D721Med (cell line): ENCODE measurements at regions not wholly inside any gene's neighbourhood (a gene's known extent, or its start where the extent isn't known, plus 50 kb on each side); places are given as distances from the start of the nearest gene placed in this dataset.

Source experiments
- DNase-seq: peaks from one replicate; pipeline ENCODE4 v3.0.0; 2011; ENCODE audit warnings: low spot score; ENCODE audit not compliant: insufficient read length
- FAIRE-seq: peaks from 2 replicates; lab custom pipeline; 2011; peaks lifted over from hg19 to GRCh38; lab: Jason Lieb, UNC
- CTCF ChIP-seq: IDR thresholded peaks from 2 replicates; pipeline ENCODE4 v1.5.1; 2012; ENCODE audit warnings: mild to moderate bottlenecking, control low read depth; ENCODE audit not compliant: insufficient read depth; ENCODE audit errors: missing control alignments

DNA sequence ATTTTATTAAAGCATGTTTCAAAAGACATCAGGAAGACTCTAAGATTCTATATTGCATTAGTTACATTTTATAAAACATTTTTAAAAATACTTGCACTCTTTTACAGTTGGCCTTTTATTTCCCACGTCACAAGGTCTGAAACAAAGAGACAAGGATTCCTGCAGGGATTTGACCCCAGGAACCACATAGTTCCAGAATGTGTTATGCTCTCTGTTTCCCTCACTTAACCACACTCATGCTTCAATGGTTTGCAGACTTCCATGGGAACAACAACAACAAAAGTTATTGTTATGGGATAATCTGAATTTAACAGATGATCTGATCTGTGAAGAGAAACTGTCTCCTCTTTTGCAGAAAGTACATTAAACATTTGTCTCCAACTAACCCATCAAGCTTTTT is 104.3 kb upstream of the PPFIA2 start:
- TF ChIP-seq CTCF = no peak
- FAIRE-seq = no peak
- no peak for DNase-seq

GRCh38 chr12:81859521-81859920 is 100.4 kb upstream of the PPFIA2 start:
- no peak for TF ChIP-seq CTCF
- FAIRE-seq (peak; percentile 96), DNase-seq (no peak)

DNA sequence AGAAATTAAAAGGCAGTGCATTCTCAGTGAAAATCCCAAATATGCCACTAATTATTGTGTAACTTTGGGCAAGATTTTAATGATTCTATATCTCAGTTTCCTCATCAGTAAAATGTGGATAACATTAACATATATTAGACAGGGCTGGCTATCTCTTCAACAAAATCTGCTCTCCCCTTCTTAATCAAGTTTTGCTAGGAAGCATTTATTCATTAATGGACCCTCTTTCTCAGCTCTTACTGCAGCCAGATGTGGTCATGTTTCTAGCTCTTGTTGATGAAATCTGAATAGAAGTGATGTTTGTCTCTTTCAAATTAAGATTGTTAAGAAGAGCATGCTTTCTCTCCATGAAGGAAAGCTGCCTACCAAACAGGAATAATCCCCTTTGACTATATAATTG is 84.4 kb upstream of the PPFIA2 start:
- FAIRE-seq (no peak), DNase-seq (no peak)
- TF ChIP-seq CTCF = no peak

DNA sequence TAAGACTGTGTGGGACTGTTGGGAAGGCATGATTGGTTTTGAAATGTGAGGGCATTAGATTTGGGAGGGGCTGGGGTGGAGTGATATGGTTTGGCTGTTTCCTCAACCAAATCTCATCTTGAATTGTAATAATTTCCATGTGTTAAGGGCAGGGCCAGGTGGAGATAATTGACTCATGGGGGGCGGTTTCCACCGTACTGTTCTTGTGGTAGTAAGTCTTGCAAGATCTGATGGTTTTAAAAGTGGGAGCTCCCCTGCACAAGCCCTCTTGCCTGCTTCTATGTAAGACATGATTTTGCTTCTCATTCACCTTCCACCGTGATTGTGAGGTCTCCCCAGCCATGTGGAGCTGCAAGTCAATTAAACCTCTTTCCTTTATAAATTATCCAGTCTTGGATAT is 76.6 kb upstream of the PPFIA2 start:
- DNase-seq (no peak), FAIRE-seq (no peak)
- TF ChIP-seq CTCF = no peak

DNA sequence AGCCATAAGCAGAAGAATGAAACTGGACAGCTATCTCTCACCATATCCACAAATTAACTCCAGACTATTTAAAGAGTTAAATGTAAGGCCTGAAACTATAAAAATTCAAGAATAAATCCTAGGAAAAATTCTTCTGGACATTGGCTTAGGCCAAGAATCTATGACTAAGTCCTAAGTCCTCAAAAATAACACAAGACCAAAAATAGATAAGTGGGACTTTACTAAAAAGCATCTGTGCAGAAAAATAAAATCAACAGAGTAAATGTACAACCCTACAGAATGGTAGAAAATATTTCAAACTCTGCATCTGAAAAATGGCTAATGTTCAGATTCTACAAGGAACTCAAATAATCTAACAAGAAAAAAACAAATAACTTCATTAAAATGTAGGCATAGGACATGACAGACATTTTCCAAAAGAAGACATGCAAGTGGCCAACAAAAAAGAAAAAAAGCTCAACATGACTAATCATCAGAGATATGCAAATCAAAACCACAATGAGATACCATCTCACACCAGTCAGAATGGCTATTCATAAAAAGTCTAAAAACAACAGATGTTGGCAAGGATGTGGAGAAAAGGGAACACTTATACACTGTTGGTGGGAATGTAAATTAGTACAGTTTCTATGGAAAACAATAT is 61.0 kb upstream of the PPFIA2 start:
- no peak for DNase-seq
- no peak for TF ChIP-seq CTCF
- peak; percentile 88 for FAIRE-seq

GRCh38 chr12:81815611-81816010 is 56.5 kb upstream of the PPFIA2 start:
- FAIRE-seq = no peak
- TF ChIP-seq CTCF = no peak

GRCh38 chr12:81811778-81812125 is 52.6 kb upstream of the PPFIA2 start:
- DNase-seq = no peak
- FAIRE-seq = no peak
- no peak for TF ChIP-seq CTCF

More at GRCh38 chr12:81815611-81816010, 56.5 kb upstream of the PPFIA2 start:
- DNase-seq = no peak
